Epithelial cell of prostate (primary cell): ENCODE measurements at regions not wholly inside any gene's neighbourhood (a gene's known extent, or its start where the extent isn't known, plus 50 kb on each side); places are given as distances from the start of the nearest gene placed in this dataset.

Experiments used
- DNase-seq: peaks from one replicate; pipeline ENCODE4 v3.0.0-alpha.2; 2011; ENCODE audit warnings: low read depth, low spot score
- H3K27ac ChIP-seq: fragments of 450-650 bp; 2 replicates; pipeline ENCODE4 v1.5.1; 2017; ENCODE audit warnings: mild to moderate bottlenecking

GRCh38 chr22:48516571-48516970, 1311.1 kb downstream of the BRD1 start:
- H3K27ac ChIP-seq = no peak overlapping the region
- DNase-seq = no peak

GRCh38 chr22:48515571-48516200, 1312.0 kb downstream of the BRD1 start:
- H3K27ac ChIP-seq = no peak overlapping the region
- DNase-seq = no peak

GRCh38 chr22:48513929-48514328, 1313.7 kb downstream of the BRD1 start:
- H3K27ac ChIP-seq = no peak overlapping the region
- no peak for DNase-seq

GRCh38 chr22:48513446-48513845, 1314.2 kb downstream of the BRD1 start:
- no peak for DNase-seq

GRCh38 chr22:48511781-48512327, 1315.8 kb downstream of the BRD1 start:
- no peak for DNase-seq
- no peak overlapping the region for H3K27ac ChIP-seq

More at GRCh38 chr22:48513446-48513845, 1314.2 kb downstream of the BRD1 start:
- no peak overlapping the region for H3K27ac ChIP-seq

- H3K27ac ChIP-seq = no peak overlapping the region
- no peak for DNase-seq
Observed at GRCh38 chr22:48511211-48511610, 1316.5 kb downstream of the BRD1 start.

- no peak overlapping the region for H3K27ac ChIP-seq
- DNase-seq = no peak
Observed at GRCh38 chr22:48510599-48510998, 1317.1 kb downstream of the BRD1 start.

- H3K27ac ChIP-seq = no peak overlapping the region
- DNase-seq = no peak
Observed at GRCh38 chr22:48507595-48508350, 1319.9 kb downstream of the BRD1 start.

GRCh38 chr22:48507171-48507570, 1320.5 kb downstream of the BRD1 start:
- H3K27ac ChIP-seq = no peak overlapping the region
- DNase-seq = no peak

GRCh38 chr22:48506506-48507145, 1321.0 kb downstream of the BRD1 start:
- no peak overlapping the region for H3K27ac ChIP-seq
- DNase-seq = no peak

GRCh38 chr22:48505891-48506290, 1321.8 kb downstream of the BRD1 start:
- DNase-seq = no peak
- no peak overlapping the region for H3K27ac ChIP-seq

- no peak overlapping the region for H3K27ac ChIP-seq
- no peak for DNase-seq
Observed at GRCh38 chr22:48504519-48505140, 1323.0 kb downstream of the BRD1 start.

GRCh38 chr22:48503876-48504275, 1323.8 kb downstream of the BRD1 start:
- no peak overlapping the region for H3K27ac ChIP-seq
- no peak for DNase-seq

GRCh38 chr22:48503035-48503625, 1324.5 kb downstream of the BRD1 start:
- no peak overlapping the region for H3K27ac ChIP-seq
- no peak for DNase-seq

- DNase-seq = no peak
Observed at GRCh38 chr22:48501231-48501750, 1326.4 kb downstream of the BRD1 start.

GRCh38 chr22:48500471-48501230, 1327.0 kb downstream of the BRD1 start:
- no peak overlapping the region for H3K27ac ChIP-seq
- no peak for DNase-seq

More at GRCh38 chr22:48501231-48501750, 1326.4 kb downstream of the BRD1 start:
- no peak overlapping the region for H3K27ac ChIP-seq

GRCh38 chr22:48499456-48500425, 1327.9 kb downstream of the BRD1 start:
- DNase-seq = no peak
- no peak overlapping the region for H3K27ac ChIP-seq
